HG02970 (cell line): ENCODE measurements at regions not wholly inside any gene's neighbourhood (a gene's known extent, or its start where the extent isn't known, plus 50 kb on each side); places are given as distances from the start of the nearest gene placed in this dataset.

Source experiments
- ATAC-seq: cut with Tn5 transposase; IDR thresholded peaks from one replicate; pipeline ENCODE4 v1.9.1; 2021; ENCODE audit warnings: mild to moderate bottlenecking, moderate library complexity, moderate number of reproducible peaks; ENCODE audit not compliant: unreplicated experiment, low FRiP score

- ATAC-seq: no peak
Measured at GRCh38 chr6:10307028-10307427, 107.8 kb downstream of the TFAP2A start.

GRCh38 chr6:10305790-10306415 is 109.0 kb downstream of the TFAP2A start:
- ATAC-seq: no peak

- ATAC-seq: no peak
Measured at GRCh38 chr6:10303608-10304506, 111.0 kb downstream of the TFAP2A start.

- no peak for ATAC-seq
Measured at GRCh38 chr6:10302566-10303235, 112.2 kb downstream of the TFAP2A start.

DNA sequence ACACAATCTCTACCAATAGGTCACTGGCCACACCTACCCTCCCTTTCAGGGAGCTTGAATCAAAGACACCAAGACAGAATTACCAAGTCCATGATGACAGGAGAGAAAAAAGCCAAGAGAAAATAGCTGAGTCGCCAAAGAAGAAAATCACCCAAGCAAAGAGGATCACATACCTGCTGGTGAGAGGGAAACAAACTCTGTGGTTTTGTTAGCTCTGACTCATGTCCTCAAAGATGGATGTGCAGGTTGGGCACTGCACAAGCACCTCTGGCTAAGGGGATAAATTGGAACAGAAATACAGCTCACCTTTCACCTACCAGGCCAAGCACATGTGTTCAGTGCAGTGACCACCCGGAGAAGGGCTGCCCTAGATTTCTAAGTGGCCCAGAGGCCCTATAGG is 114.8 kb downstream of the TFAP2A start:
- no peak for ATAC-seq

DNA sequence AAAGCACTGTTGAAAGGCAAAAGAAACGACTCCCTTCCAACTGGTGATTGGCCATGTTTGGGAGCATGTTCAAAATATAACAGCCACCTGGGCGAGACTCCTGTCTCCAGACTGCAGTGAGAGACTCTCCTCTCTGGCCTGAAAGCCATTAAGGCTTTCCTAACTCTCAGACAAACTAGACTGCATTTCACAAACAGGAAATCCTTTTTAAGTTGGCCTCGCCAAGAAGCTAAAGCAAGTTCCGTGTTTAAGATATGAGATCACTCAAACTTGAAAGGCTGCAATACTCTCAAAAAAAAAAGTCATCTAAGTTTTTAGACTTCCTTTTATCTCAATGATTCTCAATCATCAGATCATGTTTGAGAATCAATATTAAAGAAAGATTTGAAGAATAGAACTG is 117.0 kb downstream of the TFAP2A start:
- ATAC-seq: no peak

DNA sequence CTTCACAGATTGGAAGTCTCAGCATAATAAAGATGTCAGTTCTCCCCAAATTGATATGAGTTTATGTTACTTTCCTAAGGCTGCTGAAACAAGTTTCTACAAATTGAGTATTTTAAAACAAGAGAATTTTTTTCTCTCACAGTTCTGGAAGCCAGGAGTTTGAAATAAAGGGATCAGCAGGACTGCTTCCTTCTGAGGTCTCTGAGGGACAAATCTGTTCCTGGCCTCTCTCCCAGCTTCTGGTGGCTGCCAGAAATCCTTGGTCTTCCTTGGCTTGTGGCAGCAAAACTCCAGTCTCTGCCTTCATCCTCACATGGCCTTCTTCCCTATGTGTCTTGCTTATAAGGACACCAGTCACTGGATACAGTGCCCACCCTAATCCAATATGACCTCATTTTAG is 136.1 kb downstream of the TFAP2A start:
- ATAC-seq: no peak

DNA sequence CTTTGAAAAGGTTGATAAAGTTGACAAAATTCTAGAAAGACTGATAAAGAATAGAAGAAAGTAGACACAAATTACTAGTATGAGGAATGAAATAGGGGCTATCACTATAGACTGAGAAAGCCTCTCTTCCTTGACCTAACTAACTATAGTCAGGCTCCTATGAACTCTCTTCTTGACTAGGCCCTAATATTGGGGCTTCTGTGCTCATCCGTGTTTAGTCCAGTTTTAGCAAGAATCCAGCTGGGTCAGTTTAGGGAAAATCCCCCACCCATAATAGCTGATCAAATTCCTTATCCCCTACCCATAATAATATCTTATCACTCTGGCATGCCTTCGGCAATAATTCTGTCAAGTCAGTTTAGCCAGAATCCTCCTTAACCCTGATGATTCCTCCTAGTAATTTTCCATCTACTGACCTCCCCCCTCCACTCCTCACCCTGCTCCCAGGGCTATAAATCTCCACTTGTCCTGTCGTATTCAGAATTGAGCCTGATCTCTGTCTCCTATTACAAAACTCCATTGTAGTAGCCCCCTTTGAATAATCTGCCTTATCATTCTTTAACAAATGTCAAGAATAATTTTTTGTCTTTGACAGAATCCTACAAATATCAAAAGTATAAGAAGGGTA is 138.1 kb downstream of the TFAP2A start:
- ATAC-seq: no peak

- no peak for ATAC-seq
Measured at GRCh38 chr6:10276106-10276505, 138.8 kb downstream of the TFAP2A start.

GRCh38 chr6:10272591-10272990 is 142.3 kb downstream of the TFAP2A start:
- ATAC-seq: no peak

- ATAC-seq: no peak
Measured at GRCh38 chr6:10271982-10272381, 142.9 kb downstream of the TFAP2A start.

DNA sequence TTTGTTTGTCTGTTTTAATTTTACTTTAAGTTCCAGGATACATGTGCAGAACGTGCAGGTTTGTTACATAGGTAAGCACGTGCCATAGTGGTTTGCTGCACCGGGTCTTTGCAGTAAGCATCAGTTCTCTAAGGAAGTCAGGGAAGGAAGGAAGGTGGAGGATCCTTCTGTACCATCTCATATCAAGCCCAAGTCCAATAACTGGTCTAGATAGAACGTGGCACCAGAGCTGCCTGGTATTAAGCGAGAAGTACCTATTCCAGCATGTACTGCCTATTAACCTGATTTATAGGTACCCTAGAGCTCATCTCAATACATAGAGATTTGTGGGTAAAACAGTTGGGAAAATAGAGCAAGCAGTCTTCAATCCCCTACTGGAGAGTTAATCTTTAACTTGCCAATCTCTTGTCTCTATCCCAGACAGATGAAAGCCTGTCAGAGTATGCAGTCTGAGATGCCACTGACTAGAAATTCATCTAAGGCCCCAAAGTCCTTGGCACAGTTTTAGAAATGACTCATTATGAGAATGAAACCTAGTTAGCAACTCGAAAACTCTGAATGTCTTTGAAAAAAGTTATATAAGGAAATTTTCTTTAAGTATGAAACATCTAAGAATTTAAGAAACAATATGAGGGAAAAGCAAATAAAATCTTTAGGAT is 144.9 kb downstream of the TFAP2A start:
- no peak for ATAC-seq

GRCh38 chr6:10268611-10269310 is 146.1 kb downstream of the TFAP2A start:
- ATAC-seq: no peak

DNA sequence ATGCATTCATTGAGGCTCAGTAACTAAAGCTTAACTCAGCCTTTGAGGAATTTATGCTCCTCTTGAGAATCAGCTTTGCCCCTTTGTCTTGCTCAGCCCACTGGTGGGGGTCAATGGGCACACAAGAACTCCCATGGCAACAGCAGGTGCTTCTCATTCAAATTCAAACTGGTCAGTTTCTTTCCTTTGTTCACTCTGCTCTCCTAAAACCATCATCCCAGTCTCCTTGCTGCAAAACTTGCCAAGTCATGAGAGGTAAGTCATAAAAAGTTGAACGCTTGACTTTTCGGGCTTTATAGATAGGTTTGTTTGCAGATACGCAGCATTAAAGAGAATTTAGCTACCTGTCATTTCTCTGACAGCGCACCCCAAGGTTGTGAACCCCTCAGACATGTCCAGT is 146.8 kb downstream of the TFAP2A start:
- no peak for ATAC-seq

GRCh38 chr6:10266462-10266861 is 148.4 kb downstream of the TFAP2A start:
- ATAC-seq: no peak

GRCh38 chr6:10266061-10266460 is 148.8 kb downstream of the TFAP2A start:
- ATAC-seq: no peak

DNA sequence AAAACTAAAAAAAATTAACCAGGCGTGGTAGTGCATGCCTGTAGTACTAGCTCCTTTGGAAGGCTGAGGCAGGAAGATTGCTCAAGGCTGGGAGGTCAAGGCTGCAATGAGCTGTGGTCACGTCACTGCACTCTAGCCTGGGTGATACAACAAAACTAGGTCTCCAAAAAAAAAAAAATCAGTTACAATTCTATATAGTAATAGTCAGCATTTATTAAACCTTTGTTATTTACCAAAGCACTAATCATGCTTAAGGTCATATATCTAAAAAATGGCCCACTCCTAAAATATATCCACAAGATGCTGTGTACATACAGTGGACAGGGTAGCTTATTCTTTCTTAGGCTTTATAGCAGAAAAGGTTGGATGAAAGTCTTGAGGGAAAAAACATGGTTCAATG is 152.4 kb downstream of the TFAP2A start:
- no peak for ATAC-seq

DNA sequence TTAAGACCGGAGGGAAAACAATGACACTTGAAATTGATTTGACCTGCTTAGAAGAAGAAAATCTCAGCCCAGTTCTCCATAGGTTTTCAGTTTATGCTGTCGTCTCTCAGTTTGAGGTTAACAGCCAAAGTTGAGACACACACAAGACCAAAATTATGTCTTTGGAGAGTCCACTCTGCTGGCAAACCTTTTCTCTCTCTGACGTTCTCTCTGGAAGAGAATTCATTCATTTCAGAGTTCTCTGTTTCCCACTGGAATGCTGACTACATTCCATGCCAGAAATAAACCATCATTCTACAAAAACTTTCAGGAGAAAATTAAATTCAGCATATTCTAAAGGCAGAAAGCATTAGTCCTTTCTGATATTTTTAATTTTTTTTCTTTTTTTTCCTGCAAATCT is 155.2 kb downstream of the TFAP2A start:
- ATAC-seq: no peak

GRCh38 chr6:10258341-10258740 is 156.5 kb downstream of the TFAP2A start:
- ATAC-seq: no peak
